Mesendoderm (in vitro differentiated cells): ENCODE measurements at regions not wholly inside any gene's neighbourhood (a gene's known extent, or its start where the extent isn't known, plus 50 kb on each side); places are given as distances from the start of the nearest gene placed in this dataset.

Source experiments
- DNase-seq: peaks from one replicate; pipeline ENCODE4 v3.0.0; 2013
- H2AK5ac ChIP-seq: 2 replicates; pipeline ENCODE4 v1.6.1; 2013; ENCODE audit warnings: low read length, inconsistent platforms
- H2BK120ac ChIP-seq: 2 replicates; pipeline ENCODE4 v1.6.1; 2013; ENCODE audit warnings: low read depth, mild to moderate bottlenecking, low read length, moderate library complexity, mixed read lengths
- H2BK15ac ChIP-seq: replicated peaks from 2 replicates; pipeline ENCODE4 v1.6.1; 2013; ENCODE audit warnings: low read depth, mild to moderate bottlenecking, moderate library complexity
- H2BK5ac ChIP-seq: 2 replicates; pipeline ENCODE4 v1.6.1; 2013; ENCODE audit warnings: low read length, inconsistent platforms
- H3K18ac ChIP-seq: 2 replicates; pipeline ENCODE4 v1.6.1; 2013; ENCODE audit warnings: mild to moderate bottlenecking, low read length, mixed read lengths
- H3K23ac ChIP-seq: one replicate; pipeline ENCODE4 v1.6.1; 2013; ENCODE audit warnings: low read length
- H3K27ac ChIP-seq: 2 replicates; pipeline ENCODE4 v1.5.1; 2013; ENCODE audit warnings: low read depth, mild to moderate bottlenecking, inconsistent platforms, low read length, moderate library complexity
- H3K27me3 ChIP-seq: 2 replicates; pipeline ENCODE4 v1.6.1; 2013; ENCODE audit warnings: low read length, control low read depth, mild to moderate bottlenecking, inconsistent platforms; ENCODE audit not compliant: insufficient read depth, poor library complexity
- H3K36me3 ChIP-seq: 2 replicates; pipeline ENCODE4 v1.6.1; 2013; ENCODE audit warnings: low read length, inconsistent platforms; ENCODE audit not compliant: control insufficient read depth, insufficient read depth
- H3K4ac ChIP-seq: one replicate; pipeline ENCODE4 v1.6.1; 2013; ENCODE audit warnings: low read depth, mild to moderate bottlenecking, low read length, moderate library complexity
- H3K4me1 ChIP-seq: 2 replicates; pipeline ENCODE4 v1.6.1; 2013; ENCODE audit warnings: low read depth, low read length, inconsistent platforms; ENCODE audit not compliant: control insufficient read depth
- H3K4me2 ChIP-seq: 2 replicates; pipeline ENCODE4 v1.6.1; 2013; ENCODE audit warnings: low read length
- H3K4me3 ChIP-seq: 2 replicates; pipeline ENCODE4 v1.5.1; 2013; ENCODE audit warnings: mild to moderate bottlenecking, low read length
- H3K56ac ChIP-seq: one replicate; pipeline ENCODE4 v1.6.1; 2013; ENCODE audit warnings: low read length
- H3K79me1 ChIP-seq: 2 replicates; pipeline ENCODE4 v1.6.1; 2013; ENCODE audit warnings: low read length, inconsistent platforms
- H3K79me2 ChIP-seq: 2 replicates; pipeline ENCODE4 v1.6.1; 2013; ENCODE audit warnings: mild to moderate bottlenecking, low read length; ENCODE audit not compliant: control insufficient read depth, insufficient read depth
- H3K9ac ChIP-seq: 2 replicates; pipeline ENCODE4 v1.6.1; 2013; ENCODE audit warnings: low read length, inconsistent platforms
- H4K5ac ChIP-seq: one replicate; pipeline ENCODE4 v1.6.1; 2013; ENCODE audit warnings: low read length
- H4K8ac ChIP-seq: one replicate; pipeline ENCODE4 v1.6.1; 2013; ENCODE audit warnings: low read depth, mild to moderate bottlenecking, control low read depth, low read length, moderate library complexity
- WGBS: extraction: QIAGEN DNeasy Blood & Tissue Kit; methylation state at CpG from one replicate; pipeline ENCODE4 v1.1.7; 2013; ENCODE audit warnings: low lambda C conversion rate, missing lambda C conversion rate; ENCODE audit not compliant: insufficient coverage; ENCODE audit errors: extremely low coverage; 5-methylcytosine and 5-hydroxymethylcytosine counted together

- Histone ChIP-seq H3K18ac (no peak overlapping the region), H2BK5ac (no peak overlapping the region), H2BK15ac (no peak overlapping the region), H3K4me1 (peaks cover 2% of the 10 kb centered on the region), H3K27me3 (no peaks in the 10 kb centered on the region), H3K79me1 (no peaks in the 10 kb centered on the region), H3K56ac (no peak overlapping the region), H4K5ac (no peak overlapping the region), H2BK120ac (no peak overlapping the region), H2AK5ac (no peak overlapping the region), H3K4me2 (no peak overlapping the region), H3K4ac (no peak overlapping the region), H3K79me2 (no peaks in the 10 kb centered on the region), H4K8ac (no peak overlapping the region), H3K4me3 (no peak overlapping the region), H3K36me3 (no peaks in the 10 kb centered on the region), H3K27ac (no peak overlapping the region), H3K23ac (no peak overlapping the region), H3K9ac (no peak overlapping the region)
- WGBS: no CpG with 5 or more reads among the region's 1 CpG
- no peak for DNase-seq
These were observed 160.3 kb downstream of the RPS29 start for GRCh38 chr14:49425921-49426320.

GRCh38 chr14:49424436-49425331, 161.5 kb downstream of the RPS29 start:
- no peak overlapping the region for H2BK15ac ChIP-seq
- no peaks in the 10 kb centered on the region for H3K79me2 ChIP-seq
- peaks cover 2% of the 10 kb centered on the region for H3K4me1 ChIP-seq
- WGBS: no CpG with 5 or more reads among the region's 4 CpGs
- H3K18ac ChIP-seq: no peak overlapping the region
- no peak overlapping the region for H4K5ac ChIP-seq
- no peak overlapping the region for H4K8ac ChIP-seq
- no peak overlapping the region for H3K23ac ChIP-seq
- H3K27me3 ChIP-seq: no peaks in the 10 kb centered on the region
- no peak overlapping the region for H3K4me3 ChIP-seq
- H2BK120ac ChIP-seq: no peak overlapping the region
- H3K4me2 ChIP-seq: no peak overlapping the region
- H2BK5ac ChIP-seq: no peak overlapping the region
- no peaks in the 10 kb centered on the region for H3K36me3 ChIP-seq
- no peak overlapping the region for H3K4ac ChIP-seq
- no peaks in the 10 kb centered on the region for H3K79me1 ChIP-seq
- no peak overlapping the region for H2AK5ac ChIP-seq
- H3K56ac ChIP-seq: no peak overlapping the region
- H3K27ac ChIP-seq: no peak overlapping the region
- no peak overlapping the region for H3K9ac ChIP-seq
- no peak for DNase-seq

GRCh38 chr14:49420201-49420600, 166.0 kb downstream of the RPS29 start:
- Histone ChIP-seq H2AK5ac (no peak overlapping the region), H2BK5ac (no peak overlapping the region), H3K18ac (no peak overlapping the region), H3K4ac (no peak overlapping the region), H4K5ac (no peak overlapping the region), H3K36me3 (no peaks in the 10 kb centered on the region), H4K8ac (no peak overlapping the region), H3K79me2 (no peaks in the 10 kb centered on the region), H3K9ac (no peak overlapping the region), H3K27me3 (no peaks in the 10 kb centered on the region), H3K79me1 (no peaks in the 10 kb centered on the region), H3K56ac (no peak overlapping the region), H2BK15ac (no peak overlapping the region), H3K4me1 (no peaks in the 10 kb centered on the region), H3K4me2 (no peak overlapping the region), H3K4me3 (no peak overlapping the region), H3K27ac (no peak overlapping the region), H2BK120ac (no peak overlapping the region), H3K23ac (no peak overlapping the region)
- no CpG with 5 or more reads among the region's 3 CpGs for WGBS
- no peak for DNase-seq

GRCh38 chr14:49418789-49419188, 167.4 kb downstream of the RPS29 start:
- H3K9ac ChIP-seq: no peak overlapping the region
- H3K79me1 ChIP-seq: no peaks in the 10 kb centered on the region
- no peaks in the 10 kb centered on the region for H3K79me2 ChIP-seq
- no peak overlapping the region for H3K27ac ChIP-seq
- H3K18ac ChIP-seq: no peak overlapping the region
- no peak overlapping the region for H2AK5ac ChIP-seq
- DNase-seq: no peak
- H2BK120ac ChIP-seq: no peak overlapping the region
- no peak overlapping the region for H3K4ac ChIP-seq
- no peak overlapping the region for H3K56ac ChIP-seq
- H3K23ac ChIP-seq: no peak overlapping the region
- H2BK5ac ChIP-seq: no peak overlapping the region
- no peak overlapping the region for H3K4me3 ChIP-seq
- H4K8ac ChIP-seq: no peak overlapping the region
- no peaks in the 10 kb centered on the region for H3K36me3 ChIP-seq
- no peak overlapping the region for H4K5ac ChIP-seq
- H3K4me1 ChIP-seq: no peaks in the 10 kb centered on the region
- no CpG with 5 or more reads among the region's 4 CpGs for WGBS
- no peaks in the 10 kb centered on the region for H3K27me3 ChIP-seq
- H3K4me2 ChIP-seq: no peak overlapping the region
- no peak overlapping the region for H2BK15ac ChIP-seq

- H2AK5ac ChIP-seq: no peak overlapping the region
- no peak overlapping the region for H2BK120ac ChIP-seq
- H2BK5ac ChIP-seq: no peak overlapping the region
- H3K79me2 ChIP-seq: no peaks in the 10 kb centered on the region
- no peak overlapping the region for H3K56ac ChIP-seq
- no peaks in the 10 kb centered on the region for H3K79me1 ChIP-seq
- no peak overlapping the region for H3K18ac ChIP-seq
- no peak overlapping the region for H3K27ac ChIP-seq
- H4K5ac ChIP-seq: no peak overlapping the region
- H3K4me1 ChIP-seq: no peaks in the 10 kb centered on the region
- no peak overlapping the region for H3K23ac ChIP-seq
- no peaks in the 10 kb centered on the region for H3K27me3 ChIP-seq
- no peak overlapping the region for H3K4ac ChIP-seq
- no peak overlapping the region for H3K4me2 ChIP-seq
- no peak overlapping the region for H4K8ac ChIP-seq
- H3K36me3 ChIP-seq: no peaks in the 10 kb centered on the region
- no peak for DNase-seq
- no peak overlapping the region for H3K4me3 ChIP-seq
- no peak overlapping the region for H3K9ac ChIP-seq
- no peak overlapping the region for H2BK15ac ChIP-seq
These were observed 168.4 kb downstream of the RPS29 start for GRCh38 chr14:49417790-49418189.
